Ovary (tissue), 3 donors: ENCODE measurements at regions not wholly inside any gene's neighbourhood (a gene's known extent, or its start where the extent isn't known, plus 50 kb on each side); places are given as distances from the start of the nearest gene placed in this dataset.

Experiments used
- CTCF ChIP-seq, 3 donors: fragments of 450-650 bp in 2 of 3; fragments of 200-600 bp in 1 of 3; IDR thresholded peaks; one replicate each; pipeline versions ENCODE4 v1.5.1 to v1.8.0; 2016 to 2022; ENCODE audit warnings: antibody characterized with exemption in 3 of 3, mild to moderate bottlenecking in 1 of 3
- EP300 ChIP-seq: sonication (generic); formaldehyde crosslinking; IDR thresholded peaks from one replicate; pipeline ENCODE4 v1.6.1; 2017; ENCODE audit warnings: antibody characterized with exemption
- POLR2A ChIP-seq: fragments of 450-650 bp; IDR thresholded peaks from one replicate; pipeline ENCODE4 v1.6.1; 2017; ENCODE audit warnings: antibody characterized with exemption, mild to moderate bottlenecking, moderate library complexity
- donor health status: DM: no; HTN: no; CAD: no.

GRCh38 chr3:153348457-153349107, 186.6 kb downstream of the RAP2B start:
- no peak for TF ChIP-seq CTCF (IDR thresholded peaks at IDR 0.05)
- TF ChIP-seq EP300 = no peak
- TF ChIP-seq POLR2A = no peak
